Muscle layer of duodenum (tissue), 2 donors: ENCODE measurements at regions not wholly inside any gene's neighbourhood (a gene's known extent, or its start where the extent isn't known, plus 50 kb on each side); places are given as distances from the start of the nearest gene placed in this dataset.

Experiments
- H3K27ac ChIP-seq: one replicate; pipeline ENCODE4 v1.7.0; 2013; ENCODE audit warnings: mild to moderate bottlenecking, low read length
- H3K27me3 ChIP-seq: one replicate; pipeline ENCODE4 v1.7.0; 2013; ENCODE audit warnings: low read depth, mild to moderate bottlenecking, control low read depth, low read length
- H3K36me3 ChIP-seq, 2 donors: one replicate each; pipeline ENCODE4 v1.7.0; 2013; ENCODE audit warnings: low read length in 2 of 2, control low read depth in 1 of 2, mild to moderate bottlenecking in 1 of 2; ENCODE audit not compliant: insufficient read depth in 2 of 2, control insufficient read depth in 1 of 2
- H3K4me1 ChIP-seq, 2 donors: one replicate each; pipeline ENCODE4 v1.7.0; 2013; ENCODE audit warnings: low read length in 2 of 2, mild to moderate bottlenecking in 2 of 2, control low read depth in 1 of 2, moderate library complexity in 1 of 2; ENCODE audit not compliant: insufficient read depth in 2 of 2, control insufficient read depth in 1 of 2
- H3K4me3 ChIP-seq, 2 donors: one replicate each; pipeline ENCODE4 v1.7.0; 2013; ENCODE audit warnings: low read length in 2 of 2, low read depth in 1 of 2, mild to moderate bottlenecking in 1 of 2
- H3K9me3 ChIP-seq, 2 donors: one replicate each; pipeline ENCODE4 v1.7.0; 2013; ENCODE audit warnings: low read length in 2 of 2, control low read depth in 1 of 2, mild to moderate bottlenecking in 1 of 2; ENCODE audit not compliant: control insufficient read depth in 1 of 2
- donor health status: healthy.

DNA sequence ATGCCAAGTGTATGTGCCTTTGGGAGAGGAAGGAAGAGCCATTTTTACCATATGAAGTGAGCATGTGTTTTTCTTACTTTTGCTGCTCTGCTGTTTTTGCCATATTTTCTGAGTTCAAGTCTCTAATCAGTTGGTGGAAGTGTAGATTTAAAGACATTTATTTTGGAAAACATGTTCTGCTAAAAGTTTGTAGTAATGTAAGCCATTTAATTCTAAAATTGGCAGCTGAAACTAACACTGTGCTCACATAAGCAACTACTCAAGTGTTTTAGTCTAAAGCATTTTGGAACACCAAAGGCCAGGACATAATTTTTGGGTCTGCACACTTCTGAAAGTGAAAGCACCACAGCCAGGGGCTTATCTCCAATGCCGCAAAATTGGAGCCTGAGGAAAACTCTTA, 363.4 kb upstream of the ZNF608 start:
- no peaks in the 10 kb centered on the region for H3K4me1 ChIP-seq
- no peak overlapping the region for H3K27ac ChIP-seq
- H3K9me3 ChIP-seq = no peaks in the 10 kb centered on the region
- no peak overlapping the region for H3K4me3 ChIP-seq
- H3K36me3 ChIP-seq = no peaks in the 10 kb centered on the region
- H3K27me3 ChIP-seq = no peaks in the 10 kb centered on the region

DNA sequence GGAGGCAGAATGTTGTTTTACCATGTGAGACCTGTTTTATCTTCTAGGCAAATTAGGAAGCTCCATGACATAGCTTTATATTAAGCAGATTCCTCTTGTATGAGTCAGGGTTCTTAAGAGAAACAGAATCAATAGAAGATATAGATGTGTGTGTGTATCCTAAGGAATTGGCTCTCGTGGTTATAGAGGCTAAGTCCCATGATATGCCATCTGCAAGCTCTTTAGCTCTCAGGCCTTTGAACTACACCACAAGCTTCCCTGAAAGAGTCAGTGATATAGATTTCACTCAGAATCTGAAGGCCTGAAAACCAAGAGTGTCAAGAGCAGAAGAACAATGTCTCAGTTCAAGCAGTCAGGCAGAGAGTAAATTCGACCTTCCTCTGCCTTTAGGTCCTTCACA, 365.8 kb upstream of the ZNF608 start:
- H3K4me3 ChIP-seq = no peak overlapping the region
- H3K9me3 ChIP-seq = no peaks in the 10 kb centered on the region
- no peaks in the 10 kb centered on the region for H3K4me1 ChIP-seq
- no peaks in the 10 kb centered on the region for H3K36me3 ChIP-seq
- H3K27ac ChIP-seq = no peak overlapping the region
- H3K27me3 ChIP-seq = no peaks in the 10 kb centered on the region

DNA sequence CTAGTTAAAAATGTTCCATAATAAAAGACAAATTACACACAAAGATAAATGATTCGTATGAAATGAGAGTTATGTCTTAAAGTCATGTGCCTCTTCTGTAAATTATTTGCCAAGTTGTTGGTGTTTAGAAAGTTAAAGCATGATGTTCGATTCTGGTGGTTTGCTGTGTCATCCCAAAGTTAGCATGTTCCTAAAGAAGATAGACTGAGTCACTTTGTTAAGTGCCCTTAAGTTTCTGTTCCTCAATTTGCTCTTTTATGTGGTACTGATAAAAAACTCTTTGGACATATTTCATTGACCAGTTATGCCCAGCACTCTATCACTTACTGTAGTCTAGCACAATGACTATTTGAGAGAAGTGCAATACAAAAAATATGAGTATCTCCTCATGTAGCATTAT, 366.9 kb upstream of the ZNF608 start:
- H3K9me3 ChIP-seq = no peaks in the 10 kb centered on the region
- no peaks in the 10 kb centered on the region for H3K27me3 ChIP-seq
- no peak overlapping the region for H3K27ac ChIP-seq
- no peak overlapping the region for H3K4me3 ChIP-seq
- no peaks in the 10 kb centered on the region for H3K36me3 ChIP-seq
- no peaks in the 10 kb centered on the region for H3K4me1 ChIP-seq

DNA sequence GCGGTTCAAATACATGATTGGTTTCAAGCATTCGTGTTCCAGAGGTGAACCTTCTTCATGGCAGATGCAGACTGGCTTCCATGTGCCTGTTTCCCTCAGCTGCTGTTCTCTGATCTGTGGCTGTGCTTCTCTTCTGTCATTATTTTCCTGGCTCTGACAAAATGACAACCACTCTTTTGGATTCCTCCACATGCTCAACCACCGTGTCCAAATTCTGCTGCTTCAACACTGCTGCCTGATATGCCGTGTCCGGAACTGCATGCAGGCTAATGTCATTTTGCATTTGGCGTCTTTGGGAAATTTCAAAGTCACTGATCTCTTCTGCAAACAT, 368.7 kb upstream of the ZNF608 start:
- no peaks in the 10 kb centered on the region for H3K27me3 ChIP-seq
- H3K4me3 ChIP-seq = no peak overlapping the region
- H3K4me1 ChIP-seq = no peaks in the 10 kb centered on the region
- H3K36me3 ChIP-seq = no peaks in the 10 kb centered on the region
- H3K27ac ChIP-seq = no peak overlapping the region
- no peaks in the 10 kb centered on the region for H3K9me3 ChIP-seq

DNA sequence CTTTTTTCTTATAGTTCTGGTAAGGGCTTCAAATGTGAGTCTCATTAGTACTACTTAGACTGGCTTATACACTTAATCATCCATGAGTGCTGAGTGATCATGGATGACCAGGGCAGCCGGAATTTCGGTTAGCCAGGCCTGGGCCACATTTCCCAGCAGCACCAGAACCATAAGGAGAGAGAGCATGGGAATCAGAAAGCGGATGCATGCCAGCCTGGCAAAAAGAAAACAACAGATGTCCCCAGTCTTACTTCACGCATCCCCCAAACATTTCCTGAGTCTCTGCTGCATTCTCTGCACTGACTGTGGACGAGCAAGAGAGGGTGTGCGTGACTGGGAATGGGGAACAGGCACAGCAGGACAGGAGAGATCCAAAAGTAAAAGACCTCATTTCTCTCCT, 371.1 kb upstream of the ZNF608 start:
- Histone ChIP-seq H3K4me3 (no peak overlapping the region), H3K4me1 (no peaks in the 10 kb centered on the region), H3K27ac (no peak overlapping the region), H3K27me3 (no peaks in the 10 kb centered on the region), H3K36me3 (no peaks in the 10 kb centered on the region), H3K9me3 (no peaks in the 10 kb centered on the region)

DNA sequence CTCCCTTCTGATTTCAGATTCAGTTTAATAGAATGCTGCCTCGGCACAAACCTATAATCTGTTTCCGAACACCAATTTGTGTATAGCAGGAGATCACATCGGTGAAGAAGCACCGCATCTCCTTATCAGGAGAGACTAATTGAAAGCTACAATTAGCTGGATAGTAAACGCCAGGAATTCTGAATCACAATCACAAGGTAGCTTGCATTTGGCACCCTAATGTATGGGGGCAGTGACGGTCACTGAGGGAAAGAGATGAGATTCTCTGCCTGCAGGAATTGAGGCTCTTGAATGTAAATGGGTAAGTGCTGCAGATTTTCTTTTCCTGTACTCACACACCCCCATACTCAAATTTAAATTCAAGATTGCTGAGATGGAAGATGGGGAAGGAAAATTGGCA, 373.6 kb upstream of the ZNF608 start:
- no peaks in the 10 kb centered on the region for H3K4me1 ChIP-seq
- H3K27ac ChIP-seq = no peak overlapping the region
- H3K27me3 ChIP-seq = no peaks in the 10 kb centered on the region
- no peak overlapping the region for H3K4me3 ChIP-seq
- no peaks in the 10 kb centered on the region for H3K9me3 ChIP-seq
- H3K36me3 ChIP-seq = no peaks in the 10 kb centered on the region

DNA sequence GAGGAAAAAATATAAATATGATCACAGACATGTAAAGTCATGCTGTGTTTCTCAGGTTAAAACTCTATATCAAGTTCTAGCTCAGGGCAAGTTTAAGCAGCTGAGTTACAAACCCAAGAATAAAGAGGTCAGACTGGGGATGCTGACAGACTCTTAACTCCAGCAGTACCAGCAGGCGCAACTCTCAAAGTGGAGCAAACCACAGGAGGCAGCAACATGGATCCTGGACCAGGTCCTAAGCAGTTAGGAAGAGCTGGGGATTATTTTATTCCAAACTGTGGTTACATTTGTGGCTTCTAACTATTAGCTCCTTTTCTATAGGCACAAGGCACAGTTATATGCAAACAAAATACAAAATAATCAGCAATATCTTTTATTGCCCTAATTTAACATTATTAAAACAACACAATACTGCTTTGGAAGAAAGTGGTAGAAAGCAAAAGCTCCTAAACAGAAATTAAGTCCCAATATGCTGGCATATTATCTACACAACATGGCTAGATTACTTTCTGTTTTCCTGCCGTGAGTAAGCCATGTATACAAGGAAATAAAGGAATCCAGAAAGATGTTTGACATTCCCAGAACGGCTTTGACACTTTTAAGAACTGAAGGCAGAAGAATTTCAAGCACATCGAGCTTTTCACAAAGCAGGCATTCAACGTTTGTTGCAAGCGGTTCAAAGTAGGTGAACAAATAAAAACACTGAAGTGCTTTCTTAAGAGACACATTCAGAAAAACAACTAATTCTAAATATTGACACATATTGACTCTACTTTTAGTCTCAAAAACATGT, 378.8 kb upstream of the ZNF608 start:
- no peaks in the 10 kb centered on the region for H3K9me3 ChIP-seq
- no peaks in the 10 kb centered on the region for H3K4me1 ChIP-seq
- H3K36me3 ChIP-seq = no peaks in the 10 kb centered on the region
- no peak overlapping the region for H3K4me3 ChIP-seq
- H3K27me3 ChIP-seq = no peaks in the 10 kb centered on the region
- no peak overlapping the region for H3K27ac ChIP-seq

DNA sequence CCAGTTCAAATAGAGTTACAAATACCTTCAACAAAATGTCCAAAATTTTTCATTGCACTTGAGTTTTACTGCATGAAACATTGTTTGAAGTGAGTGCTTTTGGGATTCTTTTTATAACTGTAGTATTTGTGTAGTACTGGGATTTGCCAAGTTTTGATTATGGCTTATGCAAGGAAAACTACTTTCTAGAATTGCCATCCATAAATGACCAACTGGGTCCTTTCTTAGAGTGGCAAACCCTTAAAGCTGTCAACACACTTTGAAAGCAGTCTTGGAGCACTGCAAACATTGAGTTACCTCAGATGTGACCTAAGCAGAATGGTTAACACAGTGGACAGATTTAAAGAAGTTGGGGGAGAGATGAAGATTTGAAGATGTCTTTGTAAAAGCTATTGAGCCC, 379.6 kb upstream of the ZNF608 start:
- no peaks in the 10 kb centered on the region for H3K9me3 ChIP-seq
- H3K4me1 ChIP-seq = no peaks in the 10 kb centered on the region
- no peaks in the 10 kb centered on the region for H3K36me3 ChIP-seq
- no peak overlapping the region for H3K4me3 ChIP-seq
- no peak overlapping the region for H3K27ac ChIP-seq
- no peaks in the 10 kb centered on the region for H3K27me3 ChIP-seq

DNA sequence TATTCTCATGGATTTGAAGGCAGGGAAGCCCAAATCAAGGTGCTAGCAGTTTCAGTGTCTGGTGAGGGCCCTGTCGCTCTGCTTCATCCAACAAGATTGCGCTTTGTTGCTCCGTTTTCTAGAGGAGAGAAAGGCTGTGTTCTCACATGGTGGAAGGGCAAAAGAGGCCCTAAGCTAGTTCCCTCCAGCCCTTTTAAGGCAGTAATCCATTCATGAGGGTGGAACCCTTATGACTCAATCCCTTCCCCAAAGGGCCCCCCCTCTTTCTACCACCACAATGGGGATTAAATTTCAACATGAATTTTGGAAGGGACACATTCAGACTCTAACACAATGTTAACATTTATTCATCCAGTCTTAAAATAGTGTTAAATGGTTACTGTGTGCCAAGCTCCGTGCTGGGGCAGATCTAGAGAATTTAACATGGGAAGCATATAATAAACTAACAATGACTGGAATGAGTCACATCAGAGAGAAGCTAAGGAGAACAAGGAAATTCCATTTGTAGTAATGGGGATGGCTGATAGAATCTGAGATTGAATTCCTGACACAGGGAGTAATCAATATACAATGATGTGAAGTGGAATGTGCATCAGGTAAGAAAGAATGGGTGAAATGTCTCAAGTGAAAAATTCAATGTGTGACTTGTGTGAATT, 382.8 kb upstream of the ZNF608 start:
- no peaks in the 10 kb centered on the region for H3K4me1 ChIP-seq
- H3K4me3 ChIP-seq = no peak overlapping the region
- no peaks in the 10 kb centered on the region for H3K9me3 ChIP-seq
- no peaks in the 10 kb centered on the region for H3K27me3 ChIP-seq
- no peak overlapping the region for H3K27ac ChIP-seq
- no peaks in the 10 kb centered on the region for H3K36me3 ChIP-seq

DNA sequence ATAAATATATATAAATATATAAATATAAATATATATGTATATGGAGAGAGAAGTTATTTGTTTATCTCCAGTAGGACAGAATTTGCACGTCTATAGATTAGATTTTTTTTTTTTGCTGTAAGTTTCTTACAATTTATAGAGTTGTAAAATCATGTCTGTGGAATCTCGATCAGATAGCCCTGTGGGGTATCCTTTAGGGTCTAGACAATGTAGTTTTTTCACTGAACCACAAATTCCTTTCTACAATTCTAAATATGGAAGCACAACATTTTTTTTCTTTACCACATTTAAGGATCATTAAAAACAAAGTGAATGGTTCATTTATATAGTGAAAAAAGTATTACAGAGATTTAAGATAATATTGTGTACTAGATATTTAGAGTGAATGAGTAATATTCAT, 384.2 kb upstream of the ZNF608 start:
- H3K27me3 ChIP-seq = no peaks in the 10 kb centered on the region
- H3K36me3 ChIP-seq = no peaks in the 10 kb centered on the region
- H3K4me1 ChIP-seq = no peaks in the 10 kb centered on the region
- no peak overlapping the region for H3K4me3 ChIP-seq
- H3K9me3 ChIP-seq = no peaks in the 10 kb centered on the region
- H3K27ac ChIP-seq = no peak overlapping the region

DNA sequence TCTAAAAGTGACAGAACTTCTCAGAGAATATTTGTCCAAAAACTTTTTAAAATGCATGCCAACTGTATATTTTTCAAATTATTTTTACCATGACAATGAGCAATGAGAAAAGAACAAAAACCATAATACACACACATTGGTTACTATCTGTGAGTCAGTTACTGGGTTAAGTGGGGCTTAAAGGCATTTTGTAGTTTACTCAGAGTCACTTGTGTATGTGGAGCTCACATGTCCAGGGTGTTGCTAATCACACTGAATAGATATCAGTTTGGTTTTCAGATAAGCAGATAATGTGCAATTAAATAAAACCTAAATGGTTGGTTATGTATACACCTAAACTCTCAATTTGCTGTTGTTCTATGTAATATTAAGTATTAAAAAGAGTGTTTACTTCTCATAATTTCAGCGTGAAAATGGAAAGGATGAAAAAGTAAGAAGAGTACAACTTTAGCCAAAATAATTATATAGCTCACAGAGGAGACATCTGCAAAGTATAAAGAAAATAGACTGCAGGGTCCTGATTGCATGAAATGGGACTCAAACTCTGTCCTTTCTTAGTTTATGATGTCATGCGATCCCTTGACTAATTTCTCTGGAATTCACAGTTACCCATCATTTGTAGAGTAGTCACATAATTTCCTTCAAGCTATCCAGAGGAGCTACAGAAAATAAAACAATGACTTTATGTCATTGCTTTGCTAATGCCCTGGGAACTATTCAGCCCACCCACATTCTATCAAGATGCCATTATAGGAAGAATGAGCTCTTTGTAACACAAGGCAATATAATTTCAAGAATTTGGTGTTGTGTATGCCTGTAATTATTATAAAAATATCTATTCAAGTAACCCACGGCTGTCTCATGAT, 388.0 kb upstream of the ZNF608 start:
- no peaks in the 10 kb centered on the region for H3K4me1 ChIP-seq
- no peaks in the 10 kb centered on the region for H3K27me3 ChIP-seq
- no peak overlapping the region for H3K4me3 ChIP-seq
- H3K9me3 ChIP-seq = no peaks in the 10 kb centered on the region
- H3K27ac ChIP-seq = no peak overlapping the region
- no peaks in the 10 kb centered on the region for H3K36me3 ChIP-seq
